ENCODE measurements at regions not wholly inside any gene's neighbourhood (a gene's known extent, or its start where the extent isn't known, plus 50 kb on each side); places are given as distances from the start of the nearest gene placed in this dataset.

DNA sequence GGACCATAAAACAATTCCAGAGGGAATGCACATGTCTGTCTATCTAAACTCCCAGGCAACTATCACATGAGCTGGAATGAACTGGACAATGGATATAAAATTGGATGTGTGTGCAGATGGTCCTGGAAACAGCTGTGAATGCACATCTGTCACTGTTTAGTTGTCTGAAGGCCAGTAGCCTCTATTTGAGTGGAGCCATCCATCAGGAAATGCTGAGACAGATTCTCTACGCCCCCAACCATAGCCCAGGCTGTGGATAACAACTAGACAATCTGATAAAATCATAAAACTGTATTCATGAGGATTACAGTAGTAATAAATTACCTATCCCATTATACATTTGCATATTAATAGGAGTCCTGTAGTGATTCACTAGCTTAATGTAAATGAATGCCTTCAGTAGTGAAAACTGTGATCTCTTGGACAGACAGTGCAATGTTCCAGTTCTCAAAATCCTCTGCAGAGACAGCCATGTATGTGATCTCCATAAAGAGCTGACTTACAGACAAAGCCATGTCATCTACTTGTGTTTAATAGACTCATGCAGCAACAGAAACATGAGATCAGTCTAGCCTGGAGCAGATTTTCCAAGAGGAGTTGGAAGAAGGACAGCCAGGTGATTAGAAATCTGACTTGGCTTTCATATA, 907.6 kb downstream of the KCNMA1 start:
- ATAC-seq (ENCODE audit: low read depth) (no peak), DNase-seq (ENCODE audit: low spot score) (no peak)
- Histone ChIP-seq H3K27me3 (ENCODE audit: insufficient read depth, poor library complexity, severe bottlenecking) (no peaks in the 10 kb centered on the region), H3K4me3 (ENCODE audit: severe bottlenecking) (no peak overlapping the region), H3K27ac (ENCODE audit: poor library complexity, severe bottlenecking) (no peak overlapping the region), H3K4me1 (ENCODE audit: insufficient read depth, poor library complexity, severe bottlenecking) (no peaks in the 10 kb centered on the region), H3K9me3 (ENCODE audit: severe bottlenecking) (no peaks in the 10 kb centered on the region), H3K36me3 (ENCODE audit: low read depth) (no peaks in the 10 kb centered on the region)
- TF ChIP-seq CTCF (IDR thresholded peaks at IDR 0.05; ENCODE audit: poor library complexity, severe bottlenecking), result no peak

DNA sequence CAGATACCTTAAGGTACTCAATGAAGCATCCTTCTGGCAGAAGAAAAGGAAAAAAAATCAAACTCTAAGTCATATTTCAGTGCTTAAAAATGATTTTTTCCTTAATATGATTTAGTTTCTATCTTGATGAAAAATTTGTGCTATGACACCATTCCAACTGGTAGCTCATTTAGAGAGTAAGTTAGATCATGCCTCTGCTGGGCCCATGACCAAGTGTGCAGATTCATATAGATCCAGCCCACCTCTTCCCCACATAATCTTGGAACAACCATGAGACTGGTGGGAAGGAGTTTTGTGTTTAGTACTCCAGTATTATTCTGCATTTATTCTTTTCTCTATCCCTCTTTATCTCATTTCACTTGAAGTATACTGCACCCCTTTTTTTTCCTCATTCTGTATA, 908.3 kb downstream of the KCNMA1 start:
- no peak for ATAC-seq (ENCODE audit: low read depth)

DNA sequence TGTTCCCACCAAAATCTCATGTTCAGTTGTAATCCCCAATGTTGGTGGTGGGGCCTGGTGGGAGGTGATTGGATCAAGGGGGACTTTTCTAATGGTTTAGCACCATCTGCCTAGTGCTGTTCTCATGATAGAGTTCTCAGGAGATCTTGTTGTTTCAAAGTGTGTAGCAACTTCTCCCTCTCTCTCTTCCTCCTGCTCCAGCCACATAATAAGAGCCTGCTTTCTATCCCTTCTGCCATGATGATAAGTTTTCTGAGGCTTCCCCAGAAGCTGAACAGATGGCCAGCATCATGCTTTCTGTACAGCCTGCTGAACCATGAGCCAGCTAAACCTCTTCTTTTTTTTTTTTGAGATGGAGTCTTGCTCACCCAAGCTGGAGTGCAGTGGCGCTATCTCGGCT, 910.6 kb downstream of the KCNMA1 start:
- ATAC-seq (ENCODE audit: low read depth) (no peak), DNase-seq (ENCODE audit: low spot score) (no peak)
- Histone ChIP-seq H3K4me1 (ENCODE audit: insufficient read depth, poor library complexity, severe bottlenecking) (no peaks in the 10 kb centered on the region), H3K36me3 (ENCODE audit: low read depth) (no peaks in the 10 kb centered on the region), H3K27ac (ENCODE audit: poor library complexity, severe bottlenecking) (no peak overlapping the region), H3K4me3 (ENCODE audit: severe bottlenecking) (no peak overlapping the region), H3K27me3 (ENCODE audit: insufficient read depth, poor library complexity, severe bottlenecking) (peaks cover 10% of the 10 kb centered on the region), H3K9me3 (ENCODE audit: severe bottlenecking) (no peaks in the 10 kb centered on the region)
- TF ChIP-seq CTCF (IDR thresholded peaks at IDR 0.05; ENCODE audit: poor library complexity, severe bottlenecking), result no peak

More for the DNA sequence above, 908.3 kb downstream of the KCNMA1 start:
- Histone ChIP-seq H3K27ac (ENCODE audit: poor library complexity, severe bottlenecking) (no peak overlapping the region), H3K27me3 (ENCODE audit: insufficient read depth, poor library complexity, severe bottlenecking) (peaks cover under 1% of the 10 kb centered on the region), H3K9me3 (ENCODE audit: severe bottlenecking) (no peaks in the 10 kb centered on the region), H3K4me3 (ENCODE audit: severe bottlenecking) (no peak overlapping the region), H3K4me1 (ENCODE audit: insufficient read depth, poor library complexity, severe bottlenecking) (no peaks in the 10 kb centered on the region), H3K36me3 (ENCODE audit: low read depth) (no peaks in the 10 kb centered on the region)
- DNase-seq (ENCODE audit: low spot score), result no peak
- no peak for TF ChIP-seq CTCF (IDR thresholded peaks at IDR 0.05; ENCODE audit: poor library complexity, severe bottlenecking)

DNA sequence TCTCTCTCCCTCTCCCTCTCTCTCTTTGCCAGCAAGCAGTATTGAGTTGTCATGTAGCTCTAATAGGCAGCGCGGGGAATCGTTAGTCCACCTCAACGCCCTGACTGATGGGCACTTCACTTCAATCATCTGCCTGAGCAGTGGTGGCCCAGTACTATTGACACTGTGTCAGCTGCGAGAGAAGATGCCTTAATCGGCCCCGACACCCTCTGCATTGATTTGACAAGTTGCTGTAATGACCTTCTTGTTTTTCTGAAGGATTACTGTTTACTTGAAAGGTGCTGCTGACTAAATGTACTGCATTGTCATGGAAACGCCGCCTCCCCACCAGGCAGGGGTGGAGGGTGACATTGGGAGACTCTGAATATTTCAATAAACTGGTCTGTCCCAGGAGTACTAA, 913.8 kb downstream of the KCNMA1 start:
- TF ChIP-seq CTCF (IDR thresholded peaks at IDR 0.05; ENCODE audit: poor library complexity, severe bottlenecking), result no peak
- H3K36me3 ChIP-seq (ENCODE audit: low read depth), result no peaks in the 10 kb centered on the region
- ATAC-seq (ENCODE audit: low read depth) (no peak), DNase-seq (ENCODE audit: low spot score) (no peak)
- H3K4me1 ChIP-seq (ENCODE audit: insufficient read depth, poor library complexity, severe bottlenecking), result no peaks in the 10 kb centered on the region
- no peaks in the 10 kb centered on the region for H3K9me3 ChIP-seq (ENCODE audit: severe bottlenecking)
- H3K27me3 ChIP-seq (ENCODE audit: insufficient read depth, poor library complexity, severe bottlenecking), result peaks cover 17% of the 10 kb centered on the region
- no peak overlapping the region for H3K27ac ChIP-seq (ENCODE audit: poor library complexity, severe bottlenecking)
- no peak overlapping the region for H3K4me3 ChIP-seq (ENCODE audit: severe bottlenecking)

DNA sequence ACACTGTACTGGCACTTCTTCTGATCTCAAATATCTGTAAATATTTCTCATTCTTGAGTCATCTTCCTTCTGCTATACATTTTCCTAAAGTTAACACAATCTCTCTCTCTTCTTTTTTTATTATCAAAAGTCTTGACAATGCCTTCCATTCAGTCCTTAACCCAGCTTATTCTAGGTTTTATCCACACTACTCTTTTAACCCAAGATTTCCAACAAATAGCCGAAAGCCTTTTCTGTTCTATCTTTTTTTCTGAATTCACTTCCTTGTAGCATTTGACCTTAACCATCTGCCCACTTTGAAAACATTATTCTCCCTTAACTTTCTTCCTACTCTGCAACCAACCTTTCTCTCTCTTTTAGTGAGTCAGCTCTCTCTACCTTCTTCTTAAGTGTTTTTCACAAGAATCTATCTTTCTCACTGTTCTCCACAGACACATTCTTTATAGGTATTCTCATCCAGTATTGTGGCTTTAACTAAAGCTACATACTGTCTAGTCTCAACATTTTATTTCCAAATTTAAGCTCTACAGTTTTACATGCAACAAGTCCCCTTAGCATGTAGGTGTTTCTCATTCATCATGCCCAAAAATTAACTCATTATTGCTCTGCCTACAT, 915.6 kb downstream of the KCNMA1 start:
- Histone ChIP-seq H3K9me3 (ENCODE audit: severe bottlenecking) (no peaks in the 10 kb centered on the region), H3K4me1 (ENCODE audit: insufficient read depth, poor library complexity, severe bottlenecking) (peaks cover 4% of the 10 kb centered on the region), H3K4me3 (ENCODE audit: severe bottlenecking) (no peak overlapping the region), H3K27ac (ENCODE audit: poor library complexity, severe bottlenecking) (no peak overlapping the region), H3K36me3 (ENCODE audit: low read depth) (no peaks in the 10 kb centered on the region), H3K27me3 (ENCODE audit: insufficient read depth, poor library complexity, severe bottlenecking) (peaks cover 17% of the 10 kb centered on the region)
- no peak for ATAC-seq (ENCODE audit: low read depth)
- TF ChIP-seq CTCF (IDR thresholded peaks at IDR 0.05; ENCODE audit: poor library complexity, severe bottlenecking), result no peak
- no peak for DNase-seq (ENCODE audit: low spot score)

All from RWPE2 (cell line).